Fibroblast of lung (primary cell): ENCODE measurements at regions not wholly inside any gene's neighbourhood (a gene's known extent, or its start where the extent isn't known, plus 50 kb on each side); places are given as distances from the start of the nearest gene placed in this dataset.

Experiments
- EZH2 ChIP-seq: IDR thresholded peaks from 2 replicates; pipeline ENCODE4 v1.5.1; 2012; ENCODE audit warnings: low read length, control low read depth, mild to moderate bottlenecking; ENCODE audit errors: missing control alignments
- TF ChIP-seq, protein P1 (sequence below), 2 donors: IDR thresholded peaks in 1 of 2; conservative IDR thresholded peaks in 1 of 2; 1 replicate in 1 of 2; 2 replicates in 1 of 2; pipeline ENCODE4 v1.5.1; 2011 to 2012; ENCODE audit warnings: low read length in 2 of 2, control low read depth in 1 of 2, inconsistent platforms in 1 of 2, low read depth in 1 of 2, mild to moderate bottlenecking in 1 of 2

DNA sequence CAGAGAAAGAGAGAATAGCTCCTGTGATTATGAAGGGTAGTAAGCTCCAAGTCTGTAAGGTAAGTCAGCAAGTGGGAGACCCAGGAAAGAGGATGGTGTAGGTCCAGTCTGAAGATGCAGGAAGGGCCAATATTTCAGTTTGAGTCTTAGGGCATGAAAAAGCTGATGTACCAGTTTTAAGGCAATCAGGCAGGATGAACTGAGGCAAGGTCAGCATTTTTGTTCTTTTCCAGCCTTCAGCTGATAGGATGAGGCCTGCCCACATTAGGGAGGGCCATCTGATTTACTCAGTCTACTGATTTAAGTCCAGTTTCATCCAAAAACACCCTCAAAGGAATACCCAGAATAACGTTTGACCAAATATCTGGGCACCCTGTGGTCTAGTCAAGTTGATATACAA lies 347.3 kb downstream of the CMPK2 start:
- TF ChIP-seq, protein P1, sequence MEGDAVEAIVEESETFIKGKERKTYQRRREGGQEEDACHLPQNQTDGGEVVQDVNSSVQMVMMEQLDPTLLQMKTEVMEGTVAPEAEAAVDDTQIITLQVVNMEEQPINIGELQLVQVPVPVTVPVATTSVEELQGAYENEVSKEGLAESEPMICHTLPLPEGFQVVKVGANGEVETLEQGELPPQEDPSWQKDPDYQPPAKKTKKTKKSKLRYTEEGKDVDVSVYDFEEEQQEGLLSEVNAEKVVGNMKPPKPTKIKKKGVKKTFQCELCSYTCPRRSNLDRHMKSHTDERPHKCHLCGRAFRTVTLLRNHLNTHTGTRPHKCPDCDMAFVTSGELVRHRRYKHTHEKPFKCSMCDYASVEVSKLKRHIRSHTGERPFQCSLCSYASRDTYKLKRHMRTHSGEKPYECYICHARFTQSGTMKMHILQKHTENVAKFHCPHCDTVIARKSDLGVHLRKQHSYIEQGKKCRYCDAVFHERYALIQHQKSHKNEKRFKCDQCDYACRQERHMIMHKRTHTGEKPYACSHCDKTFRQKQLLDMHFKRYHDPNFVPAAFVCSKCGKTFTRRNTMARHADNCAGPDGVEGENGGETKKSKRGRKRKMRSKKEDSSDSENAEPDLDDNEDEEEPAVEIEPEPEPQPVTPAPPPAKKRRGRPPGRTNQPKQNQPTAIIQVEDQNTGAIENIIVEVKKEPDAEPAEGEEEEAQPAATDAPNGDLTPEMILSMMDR (conservative IDR thresholded peaks at IDR 0.05 in 1 of 2, IDR thresholded peaks at IDR 0.05 in 1 of 2; ENCODE audit: low read depth in 1 of 2, low read length in 2 of 2): no peak
- TF ChIP-seq EZH2: no peak
